Breast epithelium (tissue), 3 donors: ENCODE measurements at regions not wholly inside any gene's neighbourhood (a gene's known extent, or its start where the extent isn't known, plus 50 kb on each side); places are given as distances from the start of the nearest gene placed in this dataset.
"Not testable (repeated sequence)": the region's sequence is repeated elsewhere in the genome, so short reads cannot be mapped to it uniquely, and the experiment has no call there.

Source experiments
- POLR2AphosphoS5 ChIP-seq, 3 donors: sonication (generic); formaldehyde crosslinking; IDR thresholded peaks; one replicate each; pipeline ENCODE4 v1.6.1; 2017; ENCODE audit warnings: antibody characterized with exemption in 3 of 3
- TF ChIP-seq, protein P1 (sequence below), 3 donors: fragments of 450-650 bp; IDR thresholded peaks; one replicate each; pipeline ENCODE4 v1.5.1; 2016 to 2017; ENCODE audit warnings: antibody characterized with exemption in 3 of 3, mild to moderate bottlenecking in 3 of 3, moderate library complexity in 3 of 3

DNA sequence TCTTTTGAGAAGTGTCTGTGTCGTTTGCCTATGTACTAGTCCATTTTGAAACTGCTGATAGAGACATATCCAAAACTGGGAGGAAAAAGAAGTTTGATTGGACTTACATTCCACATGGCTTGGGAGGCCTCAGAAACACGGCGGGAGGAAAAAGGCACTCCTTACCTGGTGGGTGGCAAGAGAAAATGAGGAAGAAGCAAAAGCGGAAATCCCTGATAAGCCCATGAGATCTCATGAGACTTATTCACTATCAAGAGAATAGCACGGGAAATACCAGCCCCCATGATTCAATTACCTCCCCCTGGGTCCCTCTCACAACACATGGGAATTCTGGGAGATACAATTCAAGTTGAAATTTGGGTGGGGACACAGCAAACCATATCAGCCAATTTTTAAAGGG lies 727.6 kb downstream of the TMEM121 start:
- TF ChIP-seq, protein P1, sequence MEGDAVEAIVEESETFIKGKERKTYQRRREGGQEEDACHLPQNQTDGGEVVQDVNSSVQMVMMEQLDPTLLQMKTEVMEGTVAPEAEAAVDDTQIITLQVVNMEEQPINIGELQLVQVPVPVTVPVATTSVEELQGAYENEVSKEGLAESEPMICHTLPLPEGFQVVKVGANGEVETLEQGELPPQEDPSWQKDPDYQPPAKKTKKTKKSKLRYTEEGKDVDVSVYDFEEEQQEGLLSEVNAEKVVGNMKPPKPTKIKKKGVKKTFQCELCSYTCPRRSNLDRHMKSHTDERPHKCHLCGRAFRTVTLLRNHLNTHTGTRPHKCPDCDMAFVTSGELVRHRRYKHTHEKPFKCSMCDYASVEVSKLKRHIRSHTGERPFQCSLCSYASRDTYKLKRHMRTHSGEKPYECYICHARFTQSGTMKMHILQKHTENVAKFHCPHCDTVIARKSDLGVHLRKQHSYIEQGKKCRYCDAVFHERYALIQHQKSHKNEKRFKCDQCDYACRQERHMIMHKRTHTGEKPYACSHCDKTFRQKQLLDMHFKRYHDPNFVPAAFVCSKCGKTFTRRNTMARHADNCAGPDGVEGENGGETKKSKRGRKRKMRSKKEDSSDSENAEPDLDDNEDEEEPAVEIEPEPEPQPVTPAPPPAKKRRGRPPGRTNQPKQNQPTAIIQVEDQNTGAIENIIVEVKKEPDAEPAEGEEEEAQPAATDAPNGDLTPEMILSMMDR (IDR thresholded peaks at IDR 0.05): not testable (repeated sequence)
- TF ChIP-seq POLR2AphosphoS5 (IDR thresholded peaks at IDR 0.05): not testable (repeated sequence)
